ENCODE measurements at regions not wholly inside any gene's neighbourhood (a gene's known extent, or its start where the extent isn't known, plus 50 kb on each side); places are given as distances from the start of the nearest gene placed in this dataset.

DNA sequence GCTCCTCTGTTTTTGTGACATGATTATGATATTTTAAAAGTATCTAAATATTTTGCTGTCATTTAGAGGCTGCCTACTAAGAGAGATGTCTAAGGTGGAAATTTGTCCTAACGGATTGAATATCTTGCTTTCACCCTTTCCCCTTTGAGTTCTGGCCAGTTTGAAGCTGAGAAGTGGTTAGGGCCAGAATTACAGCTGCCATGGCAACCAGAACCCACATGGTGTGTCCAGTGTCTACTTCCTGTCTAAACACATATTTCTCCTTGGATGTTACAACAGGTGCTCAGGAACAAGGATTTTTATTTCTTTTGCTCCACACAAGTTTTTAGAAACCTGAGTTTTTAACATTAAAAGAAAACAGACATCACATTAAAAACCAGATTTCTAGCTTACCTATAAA, 335.1 kb upstream of the OR4E1 start:
- DNase-seq, result no peak
- no peaks in the 10 kb centered on the region for H3K27me3 ChIP-seq (replicated peaks in 1 of 7)
- 43 to 72% (median 68%) methylated on average over 1 of the region's 1 CpG for WGBS, 5 donors
- TF ChIP-seq CTCF (IDR thresholded peaks at IDR 0.05 in 8 of 11, conservative IDR thresholded peaks at IDR 0.05 in 3 of 11) (no peak), POLR2A (IDR thresholded peaks at IDR 0.05) (no peak), POLR2AphosphoS5 (IDR thresholded peaks at IDR 0.05) (no peak)
- intact Hi-C loops (cut with DNase I; ENCODE audit: low total_unique reads), result no loop called here
- no peak overlapping the region for H3K4me3 ChIP-seq
- no peaks in the 10 kb centered on the region for H3K36me3 ChIP-seq
- no peak overlapping the region for H3K27ac ChIP-seq
- peaks cover 0 to 2% (median 0%) of the 10 kb centered on the region in 8 donors for H3K9me3 ChIP-seq
- H3K4me1 ChIP-seq, result no peaks in the 10 kb centered on the region

- 85 to 91% (median 87%) methylated on average over 6 of the region's 6 CpGs for WGBS, 5 donors
- Histone ChIP-seq H3K4me3 (no peak overlapping the region), H3K9me3 (peaks cover 0 to 2% (median 0%) of the 10 kb centered on the region in 8 donors), H3K27ac (no peak overlapping the region), H3K4me1 (no peaks in the 10 kb centered on the region), H3K27me3 (replicated peaks in 1 of 7) (no peaks in the 10 kb centered on the region), H3K36me3 (no peaks in the 10 kb centered on the region)
- DNase-seq, result no peak
- TF ChIP-seq CTCF (IDR thresholded peaks at IDR 0.05 in 8 of 11, conservative IDR thresholded peaks at IDR 0.05 in 3 of 11), result no peak
- TF ChIP-seq POLR2A (IDR thresholded peaks at IDR 0.05), result no peak
- no peak for TF ChIP-seq POLR2AphosphoS5 (IDR thresholded peaks at IDR 0.05)
- intact Hi-C loops (cut with DNase I; ENCODE audit: low total_unique reads), result no loop called here
Measured at GRCh38 chr14:22007784-22008412, 334.3 kb upstream of the OR4E1 start.

DNA sequence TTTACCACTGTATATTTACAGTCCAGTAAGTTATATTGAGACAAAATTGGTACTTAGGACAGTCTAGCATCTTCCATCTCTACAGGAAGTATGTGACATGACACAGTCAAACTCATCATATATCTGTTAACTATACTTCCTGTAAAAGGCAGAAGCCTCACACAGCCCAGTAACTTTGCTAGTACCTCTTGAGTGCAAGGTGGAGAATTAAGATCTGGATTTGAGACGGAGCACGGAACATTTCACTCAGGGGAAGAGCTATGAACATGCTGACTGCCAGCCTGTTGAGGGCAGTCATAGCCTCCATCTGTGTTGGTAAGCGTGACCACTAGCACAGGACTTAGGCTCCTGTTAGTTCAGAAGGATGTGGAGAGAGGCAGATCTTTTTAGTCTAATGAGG, 333.7 kb upstream of the OR4E1 start:
- WGBS, 5 donors, result 85 to 97% (median 94%) methylated on average over 3 of the region's 3 CpGs
- TF ChIP-seq POLR2A (IDR thresholded peaks at IDR 0.05) (no peak), CTCF (IDR thresholded peaks at IDR 0.05 in 8 of 11, conservative IDR thresholded peaks at IDR 0.05 in 3 of 11) (no peak), POLR2AphosphoS5 (IDR thresholded peaks at IDR 0.05) (no peak)
- no peaks in the 10 kb centered on the region for H3K4me1 ChIP-seq
- intact Hi-C loops (cut with DNase I; ENCODE audit: low total_unique reads), result no loop called here
- peaks cover 0 to 2% (median 0%) of the 10 kb centered on the region in 8 donors for H3K9me3 ChIP-seq
- no peaks in the 10 kb centered on the region for H3K27me3 ChIP-seq (replicated peaks in 1 of 7)
- no peak overlapping the region for H3K4me3 ChIP-seq
- H3K27ac ChIP-seq, result no peak overlapping the region
- H3K36me3 ChIP-seq, result no peaks in the 10 kb centered on the region
- no peak for DNase-seq

- Histone ChIP-seq H3K27me3 (replicated peaks in 1 of 7) (no peaks in the 10 kb centered on the region), H3K4me3 (no peak overlapping the region), H3K27ac (no peak overlapping the region), H3K36me3 (no peaks in the 10 kb centered on the region), H3K9me3 (peaks cover 0 to 2% (median 0%) of the 10 kb centered on the region in 8 donors), H3K4me1 (no peaks in the 10 kb centered on the region)
- TF ChIP-seq CTCF (IDR thresholded peaks at IDR 0.05 in 8 of 11, conservative IDR thresholded peaks at IDR 0.05 in 3 of 11), result no peak
- no peak for TF ChIP-seq POLR2A (IDR thresholded peaks at IDR 0.05)
- TF ChIP-seq POLR2AphosphoS5 (IDR thresholded peaks at IDR 0.05), result no peak
- intact Hi-C loops (cut with DNase I; ENCODE audit: low total_unique reads), result no loop called here
- no peak for DNase-seq
- WGBS, 5 donors, result 80 to 93% (median 86%) methylated on average over 9 of the region's 9 CpGs
Measured at GRCh38 chr14:22003461-22003860, 329.8 kb upstream of the OR4E1 start.
